ENCODE measurements at regions not wholly inside any gene's neighbourhood (a gene's known extent, or its start where the extent isn't known, plus 50 kb on each side); places are given as distances from the start of the nearest gene placed in this dataset.

DNA sequence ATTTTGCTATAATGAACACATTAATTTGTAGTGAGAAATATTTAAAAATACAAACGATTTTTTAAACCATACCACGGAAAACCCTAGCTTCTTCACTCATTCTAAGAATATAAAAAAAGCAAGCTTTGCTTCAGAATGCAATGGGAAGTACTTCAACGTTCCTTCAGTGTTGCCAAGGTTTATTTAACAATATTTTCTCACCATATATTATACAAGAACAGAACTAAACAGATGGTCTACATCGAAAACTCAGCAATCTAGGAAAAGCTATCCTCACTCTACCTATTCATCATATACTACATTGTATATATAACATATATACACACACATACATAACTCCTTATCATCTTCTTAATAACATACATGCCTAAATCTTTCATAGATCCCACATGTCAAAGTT lies 1047.4 kb downstream of the IGSF11 start:
- DNase-seq (ENCODE audit: low read depth), result no peak
- no peak overlapping the region for H3K4me3 ChIP-seq (ENCODE audit: low read depth, low read length)
- TF ChIP-seq, protein P1, sequence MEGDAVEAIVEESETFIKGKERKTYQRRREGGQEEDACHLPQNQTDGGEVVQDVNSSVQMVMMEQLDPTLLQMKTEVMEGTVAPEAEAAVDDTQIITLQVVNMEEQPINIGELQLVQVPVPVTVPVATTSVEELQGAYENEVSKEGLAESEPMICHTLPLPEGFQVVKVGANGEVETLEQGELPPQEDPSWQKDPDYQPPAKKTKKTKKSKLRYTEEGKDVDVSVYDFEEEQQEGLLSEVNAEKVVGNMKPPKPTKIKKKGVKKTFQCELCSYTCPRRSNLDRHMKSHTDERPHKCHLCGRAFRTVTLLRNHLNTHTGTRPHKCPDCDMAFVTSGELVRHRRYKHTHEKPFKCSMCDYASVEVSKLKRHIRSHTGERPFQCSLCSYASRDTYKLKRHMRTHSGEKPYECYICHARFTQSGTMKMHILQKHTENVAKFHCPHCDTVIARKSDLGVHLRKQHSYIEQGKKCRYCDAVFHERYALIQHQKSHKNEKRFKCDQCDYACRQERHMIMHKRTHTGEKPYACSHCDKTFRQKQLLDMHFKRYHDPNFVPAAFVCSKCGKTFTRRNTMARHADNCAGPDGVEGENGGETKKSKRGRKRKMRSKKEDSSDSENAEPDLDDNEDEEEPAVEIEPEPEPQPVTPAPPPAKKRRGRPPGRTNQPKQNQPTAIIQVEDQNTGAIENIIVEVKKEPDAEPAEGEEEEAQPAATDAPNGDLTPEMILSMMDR (IDR thresholded peaks at IDR 0.05; ENCODE audit: insufficient read depth, low read depth, low read length), result no peak

DNA sequence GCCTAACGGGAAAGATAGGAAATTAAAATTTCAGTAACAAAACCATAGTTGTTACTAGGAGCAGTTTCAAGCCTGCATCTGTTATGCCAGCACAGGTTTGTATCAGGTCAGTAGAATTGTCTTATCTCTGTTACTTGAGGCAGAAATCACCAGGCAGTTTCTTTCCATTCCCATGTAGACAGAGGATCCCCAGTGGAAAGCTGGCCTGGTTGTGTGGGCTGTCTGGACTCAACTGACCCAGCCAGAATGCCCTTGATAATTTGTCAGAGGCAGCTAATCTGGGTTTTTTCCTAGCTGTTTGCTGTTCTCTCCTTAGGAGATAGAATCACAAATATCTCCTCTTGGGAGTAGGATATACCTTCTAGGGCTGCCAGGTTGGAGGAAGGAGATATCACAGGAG lies 1044.7 kb downstream of the IGSF11 start:
- TF ChIP-seq, protein P1 (IDR thresholded peaks at IDR 0.05; ENCODE audit: insufficient read depth, low read depth, low read length), result no peak
- H3K4me3 ChIP-seq (ENCODE audit: low read depth, low read length), result no peak overlapping the region
- no peak for DNase-seq (ENCODE audit: low read depth)

DNA sequence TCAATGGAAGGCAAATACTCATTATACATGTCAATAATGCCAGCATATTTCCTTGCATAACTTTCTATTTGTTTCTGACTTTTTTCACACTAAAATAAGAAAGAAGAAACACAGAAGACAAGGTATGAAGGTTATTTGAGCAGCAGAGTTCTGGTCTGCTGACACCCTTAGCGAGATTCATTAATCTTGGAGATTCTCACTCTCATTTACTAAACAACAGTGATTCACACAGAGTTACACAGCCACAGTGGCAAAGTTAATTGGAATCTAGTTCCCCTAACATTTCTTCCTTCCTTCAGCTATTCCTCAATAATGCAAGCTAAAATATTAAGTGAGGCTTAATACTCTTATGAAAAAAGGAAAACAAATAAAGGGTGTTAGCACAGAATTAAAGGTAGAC lies 1044.0 kb downstream of the IGSF11 start:
- DNase-seq (ENCODE audit: low read depth), result no peak
- TF ChIP-seq, protein P1 (IDR thresholded peaks at IDR 0.05; ENCODE audit: insufficient read depth, low read depth, low read length), result no peak
- no peak overlapping the region for H3K4me3 ChIP-seq (ENCODE audit: low read depth, low read length)

DNA sequence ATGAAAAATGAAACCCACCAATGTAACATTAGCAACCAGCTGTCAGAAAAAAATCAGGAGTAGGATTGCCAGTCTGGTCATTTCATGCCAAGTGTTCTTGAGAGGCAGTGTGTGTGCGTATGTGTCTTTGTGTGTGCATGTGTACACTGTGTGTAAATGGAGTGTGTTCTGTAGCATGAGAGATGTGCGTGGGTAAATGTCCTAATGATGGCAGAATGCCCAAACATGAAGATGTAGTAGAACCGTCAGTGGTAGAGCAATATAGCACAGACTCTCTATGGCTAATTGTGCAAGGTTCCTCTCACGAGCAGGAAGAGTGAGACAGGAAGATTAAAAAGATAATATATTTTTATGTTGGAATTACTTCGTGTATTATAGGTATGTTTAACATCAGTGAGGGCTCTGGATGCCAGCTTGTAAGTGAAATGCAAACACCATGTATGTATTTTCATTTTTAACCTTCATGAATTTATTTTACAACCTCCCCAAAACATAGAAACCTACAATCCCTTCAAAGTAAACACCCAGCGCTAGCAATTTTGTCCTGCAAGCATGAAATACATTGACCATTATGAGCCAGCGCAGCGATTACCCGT lies 1038.7 kb downstream of the IGSF11 start:
- TF ChIP-seq, protein P1 (IDR thresholded peaks at IDR 0.05; ENCODE audit: insufficient read depth, low read depth, low read length), result no peak
- no peak overlapping the region for H3K4me3 ChIP-seq (ENCODE audit: low read depth, low read length)
- no peak for DNase-seq (ENCODE audit: low read depth)

DNA sequence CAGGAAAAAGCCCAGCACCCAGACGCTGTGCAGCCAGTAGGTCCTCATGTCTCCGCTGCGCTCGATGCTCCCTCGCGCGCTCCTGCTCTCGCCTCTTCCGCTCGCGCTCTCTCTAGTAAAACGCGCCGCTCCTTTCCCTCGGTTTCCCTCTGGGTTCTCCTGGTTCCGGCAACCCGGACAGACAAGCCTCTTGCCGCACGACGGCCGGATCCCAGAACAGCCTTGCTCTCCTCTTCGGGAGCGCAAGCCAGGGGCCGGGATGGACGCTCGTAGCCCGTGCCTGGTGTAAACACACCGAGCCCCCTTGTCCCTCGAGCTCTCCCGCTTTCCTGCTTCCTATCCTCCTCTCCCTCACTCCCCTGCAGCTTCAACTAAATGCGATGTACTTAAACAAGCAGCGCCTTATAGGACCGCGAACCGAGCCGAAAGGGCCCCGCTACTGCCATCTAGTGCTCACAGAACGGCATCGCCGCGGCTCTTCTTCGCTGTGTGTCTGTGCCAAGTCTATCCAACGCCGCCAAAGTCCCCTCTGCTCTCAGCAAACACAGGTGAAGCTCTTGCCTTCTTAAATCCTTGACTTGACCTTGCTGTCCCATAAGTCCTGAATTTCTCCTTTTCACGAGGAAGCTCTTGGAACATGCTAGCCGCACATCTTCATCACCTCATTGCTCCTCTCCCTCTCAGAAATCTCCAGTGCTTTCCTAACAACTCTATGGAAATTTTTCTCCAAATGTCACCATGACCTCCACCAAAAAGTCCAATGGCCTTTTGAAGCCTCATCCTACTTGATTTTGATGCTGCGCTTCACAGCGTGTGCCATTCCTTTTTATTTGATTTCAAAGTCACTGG lies 1037.2 kb downstream of the IGSF11 start:
- peak; percentile 65 for DNase-seq (ENCODE audit: low read depth)
- TF ChIP-seq, protein P1 (IDR thresholded peaks at IDR 0.05; ENCODE audit: insufficient read depth, low read depth, low read length), result peak; percentile 92
- H3K4me3 ChIP-seq (ENCODE audit: low read depth, low read length), result peak overlapping the region; percentile 42

DNA sequence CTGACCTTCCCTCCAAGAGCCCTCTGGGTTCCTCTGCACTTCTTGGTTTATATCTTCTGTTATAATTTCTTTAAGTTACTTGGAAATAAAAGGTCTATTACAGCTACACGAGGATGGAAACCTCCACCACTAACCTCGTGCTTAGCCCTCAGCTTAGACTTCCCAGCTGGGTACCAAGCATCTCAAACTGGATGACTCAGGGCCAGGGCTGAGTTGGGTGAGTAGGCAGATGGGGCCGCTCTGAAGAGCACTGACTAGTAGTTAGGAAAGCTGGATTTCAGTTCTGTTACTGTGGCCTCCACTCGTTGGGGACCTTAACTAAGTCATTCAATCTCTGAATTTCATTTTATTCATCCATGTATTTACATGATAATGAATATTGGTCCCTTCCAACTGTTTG lies 1036.6 kb downstream of the IGSF11 start:
- no peak for DNase-seq (ENCODE audit: low read depth)
- TF ChIP-seq, protein P1 (IDR thresholded peaks at IDR 0.05; ENCODE audit: insufficient read depth, low read depth, low read length), result no peak
- H3K4me3 ChIP-seq (ENCODE audit: low read depth, low read length), result no peak overlapping the region
